Left colon (tissue), 2 donors: ENCODE measurements at regions not wholly inside any gene's neighbourhood (a gene's known extent, or its start where the extent isn't known, plus 50 kb on each side); places are given as distances from the start of the nearest gene placed in this dataset.

Experiments
- microRNA-seq, 2 donors: library from miRNA; unstranded; fragments of <30 nt; microRNA quantifications; one replicate each; pipeline versions ENCODE4 v1.1.0 to v1.2.0, GENCODE V29; 2020
- donor health status: DM: no; HTN: no; CAD: no.
- donor health status: DM: yes; HTN: yes; CAD: no.

Small RNA genes in the stretch of these regions (microRNA-seq; reads per million reads assigned to microRNA genes)
- gene MIR6859-1 (0 reads per million in 2 donors), gene MIR6859-2 (0 reads per million in 2 donors)
